GM18505 (cell line): ENCODE measurements at regions not wholly inside any gene's neighbourhood (a gene's known extent, or its start where the extent isn't known, plus 50 kb on each side); places are given as distances from the start of the nearest gene placed in this dataset.

Source experiments
- ATAC-seq: cut with Tn5 transposase; IDR thresholded peaks from one replicate; pipeline ENCODE4 v1.9.1; 2021; ENCODE audit not compliant: unreplicated experiment
- POLR2A ChIP-seq: IDR thresholded peaks from 4 replicates; pipeline ENCODE4 v1.6.1; 2011; ENCODE audit warnings: borderline replicate concordance; ENCODE audit not compliant: insufficient read depth, insufficient read length; ENCODE audit errors: extremely low read depth

DNA sequence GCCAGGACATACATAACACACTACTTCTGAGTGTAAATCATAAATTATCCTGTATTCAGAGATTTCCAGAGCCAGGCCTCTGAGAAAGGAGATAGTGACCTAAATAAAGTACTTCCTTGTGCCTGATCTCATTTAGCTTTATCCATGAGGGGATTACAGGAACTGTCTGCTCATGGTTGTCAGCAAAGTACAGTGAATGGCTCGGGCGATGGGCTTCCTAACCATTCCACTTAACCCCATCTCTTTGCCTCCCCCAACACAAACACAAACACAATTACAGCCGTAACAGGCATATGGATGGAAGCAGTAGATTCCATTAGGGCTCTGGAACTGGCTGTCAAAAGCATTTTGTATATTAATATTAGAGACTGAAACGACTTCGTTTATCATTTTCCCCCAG, 206.7 kb upstream of the CPNE8 start:
- no peak for TF ChIP-seq POLR2A
- no peak for ATAC-seq

DNA sequence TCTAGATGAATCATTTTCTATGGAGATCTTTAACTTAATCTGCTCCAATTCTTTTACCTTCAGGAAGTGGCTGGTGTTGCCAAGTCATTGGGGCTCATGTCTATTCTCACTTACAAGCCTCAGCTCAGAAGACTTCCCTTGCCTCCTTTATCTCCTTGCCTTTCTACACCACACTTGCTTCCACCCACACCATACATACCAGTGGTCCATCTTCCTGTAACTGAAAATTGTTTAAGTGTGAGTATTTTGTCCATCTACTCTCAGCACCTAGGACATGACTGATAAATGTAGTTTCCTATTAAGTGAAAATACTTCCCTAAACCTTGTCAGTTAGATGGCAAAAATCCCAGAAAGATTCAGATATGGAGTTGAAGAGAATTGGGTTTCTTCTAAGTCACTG, 199.7 kb upstream of the CPNE8 start:
- no peak for ATAC-seq
- no peak for TF ChIP-seq POLR2A

DNA sequence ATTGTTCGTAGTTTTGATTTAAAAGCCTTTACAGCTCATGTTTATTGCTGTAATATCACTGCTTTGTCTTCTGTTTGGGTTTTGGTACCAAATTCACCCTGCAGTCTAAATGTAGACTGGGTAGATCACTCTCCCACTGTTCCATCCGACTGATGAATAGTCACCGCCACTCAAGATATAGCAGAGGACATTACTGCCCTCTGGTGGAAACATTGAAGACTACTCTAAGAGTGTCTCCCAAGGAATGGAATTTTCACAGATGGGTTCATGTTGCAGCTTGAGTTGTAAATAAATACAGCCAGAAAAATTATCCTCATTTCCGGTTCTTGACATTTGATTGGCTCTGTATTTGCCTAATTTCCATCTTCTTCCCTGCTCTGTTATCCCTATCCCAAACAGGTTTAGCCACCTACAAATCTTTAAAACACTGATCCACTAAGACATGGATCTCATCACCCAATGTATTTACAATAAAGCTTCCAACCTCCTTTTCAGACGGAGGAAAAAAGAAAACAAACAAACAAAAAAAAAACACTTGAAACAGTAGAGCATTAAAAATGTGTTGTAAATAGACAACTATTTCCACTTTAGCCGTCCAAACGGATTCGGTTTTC, 198.3 kb upstream of the CPNE8 start:
- no peak for TF ChIP-seq POLR2A
- ATAC-seq, result peak; percentile 99

DNA sequence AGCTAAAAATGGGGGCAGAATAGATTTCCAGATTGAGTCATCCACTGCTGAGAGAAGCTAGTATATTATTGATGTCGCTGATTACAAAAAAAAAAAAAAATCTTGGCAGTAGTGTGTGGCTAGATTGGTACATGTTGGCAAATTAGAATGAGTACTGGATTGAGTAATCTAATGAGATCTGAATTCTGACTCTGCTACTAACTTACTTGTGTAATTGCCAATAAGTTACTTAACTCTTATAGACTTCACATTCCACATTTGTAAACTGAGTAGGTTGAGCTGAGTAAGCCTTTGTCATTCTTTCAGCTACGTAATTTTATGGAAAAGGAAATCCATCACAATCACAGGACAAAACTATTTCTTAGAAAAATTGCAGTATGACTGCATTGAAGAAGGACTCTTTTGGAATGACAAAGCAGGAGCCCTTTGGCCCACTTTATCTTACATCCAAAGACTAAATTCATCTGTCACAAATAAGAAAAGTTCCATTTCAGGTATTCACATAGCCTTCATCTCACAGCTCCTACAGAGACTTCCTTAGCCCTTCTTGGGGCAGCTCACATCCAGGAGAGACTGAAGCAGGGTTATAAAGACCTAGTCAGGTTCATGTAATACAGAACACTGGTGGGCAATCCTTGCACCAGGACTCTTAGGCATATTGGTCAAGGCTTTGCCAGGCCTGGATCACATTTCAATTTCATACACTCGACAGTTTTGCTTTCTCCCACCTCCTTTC, 197.3 kb upstream of the CPNE8 start:
- ATAC-seq, result no peak
- no peak for TF ChIP-seq POLR2A

DNA sequence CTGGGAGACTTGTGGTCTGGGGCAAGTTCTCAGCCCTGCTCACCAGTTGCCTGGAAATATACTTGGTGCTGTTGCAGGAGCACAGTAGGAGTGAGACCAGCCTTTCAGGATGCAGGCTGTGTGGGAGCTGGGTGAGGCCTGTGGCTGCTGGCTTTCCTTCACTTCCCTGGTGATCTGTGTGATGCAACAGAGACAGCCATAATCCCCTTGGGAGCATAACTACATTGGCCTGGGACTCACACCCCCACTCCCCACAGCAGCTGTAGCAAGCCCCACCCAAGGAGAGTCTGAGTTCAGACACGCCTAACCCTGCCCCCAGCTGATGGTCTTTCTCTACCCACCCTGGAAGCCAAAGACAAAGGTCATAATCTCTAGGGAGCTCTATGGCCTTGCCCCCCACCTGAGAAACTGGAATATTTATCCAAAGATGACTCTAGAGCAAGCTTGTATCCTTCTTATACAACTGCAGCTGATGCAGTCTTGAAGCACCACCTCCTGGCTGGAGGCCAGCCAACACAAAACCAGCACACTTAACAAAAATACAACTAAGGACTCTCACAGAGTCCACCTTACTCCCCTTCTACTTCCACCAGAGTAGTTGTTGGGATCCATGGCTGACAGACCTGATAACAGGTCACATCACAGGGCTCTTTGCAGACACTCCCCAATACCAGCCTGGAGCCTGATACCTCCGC, 190.4 kb upstream of the CPNE8 start:
- no peak for ATAC-seq
- no peak for TF ChIP-seq POLR2A

DNA sequence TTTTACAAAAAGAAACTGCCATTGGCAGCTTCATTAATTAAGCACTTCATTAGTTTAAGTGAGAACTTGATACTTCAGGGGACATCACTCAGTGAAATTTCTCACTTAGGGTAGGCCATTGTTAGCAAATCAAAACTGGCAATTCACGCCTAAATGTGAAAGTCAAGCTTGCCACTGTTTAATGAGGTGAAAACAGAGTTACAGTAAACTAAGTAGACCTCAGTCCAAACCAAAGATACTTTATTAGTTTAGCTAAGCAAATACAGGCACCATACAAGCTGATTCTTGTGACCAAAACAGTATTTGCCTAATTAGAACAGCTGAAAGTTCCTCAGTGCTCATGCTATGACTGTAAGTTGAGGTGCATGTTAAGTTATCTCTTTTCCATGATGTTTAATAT, 176.5 kb upstream of the CPNE8 start:
- ATAC-seq, result no peak
- TF ChIP-seq POLR2A, result no peak

DNA sequence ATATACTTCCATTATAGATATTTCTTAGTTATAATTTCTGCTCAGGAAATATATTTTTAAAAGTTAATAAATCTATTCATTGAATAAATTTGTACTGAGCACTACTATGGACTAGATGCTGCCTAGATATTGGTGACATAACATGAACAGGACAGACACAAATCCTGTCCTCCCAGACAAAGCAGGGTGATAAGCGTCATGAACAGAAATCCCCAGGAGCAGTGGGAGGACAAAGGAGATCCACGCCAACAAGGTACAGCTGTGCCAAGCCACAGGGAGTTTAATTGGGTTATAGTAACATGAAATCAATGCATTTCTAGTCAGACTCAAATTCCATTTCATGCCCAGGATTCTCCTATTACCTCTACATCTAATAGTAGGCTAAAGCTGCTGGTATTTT, 171.8 kb upstream of the CPNE8 start:
- no peak for ATAC-seq

DNA sequence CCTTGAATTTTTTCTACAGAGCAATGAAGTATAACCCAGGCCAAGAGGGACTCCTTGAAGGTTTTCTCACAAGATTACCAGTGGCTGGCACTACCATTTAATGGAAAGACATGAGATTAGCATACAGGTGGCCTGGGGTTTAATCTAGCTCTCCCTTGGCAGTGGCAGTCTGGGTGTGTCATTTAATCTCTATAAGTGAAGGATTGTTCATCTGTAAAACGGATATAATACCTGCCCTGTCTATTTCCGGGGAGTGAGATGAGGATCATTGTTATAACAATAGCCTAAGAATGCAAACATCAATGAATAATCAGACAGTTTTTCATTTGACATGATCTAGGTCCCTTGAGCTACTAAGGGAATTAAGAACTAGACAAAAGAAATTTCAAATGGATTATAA, 168.7 kb upstream of the CPNE8 start:
- TF ChIP-seq POLR2A, result no peak
- ATAC-seq, result no peak

More for the DNA sequence above, 171.8 kb upstream of the CPNE8 start:
- TF ChIP-seq POLR2A, result no peak

DNA sequence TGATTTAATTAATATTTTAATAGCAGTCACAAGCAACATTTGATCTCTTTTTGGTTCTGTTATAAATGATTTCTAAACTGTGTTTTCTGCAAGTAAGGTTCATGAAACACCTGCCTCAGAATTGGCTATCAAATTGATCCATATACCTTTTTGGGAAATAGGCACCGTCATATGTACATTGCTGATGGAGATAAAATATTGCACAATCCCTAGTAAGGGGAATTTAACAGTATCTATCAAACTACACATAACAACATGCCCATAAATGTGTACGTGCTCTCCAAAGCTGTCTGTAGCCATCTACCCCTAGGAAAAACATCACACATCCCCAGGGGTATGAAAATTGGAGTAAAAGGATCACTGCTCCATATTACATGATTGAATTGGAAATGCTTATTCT, 167.3 kb upstream of the CPNE8 start:
- no peak for TF ChIP-seq POLR2A
- ATAC-seq, result no peak

DNA sequence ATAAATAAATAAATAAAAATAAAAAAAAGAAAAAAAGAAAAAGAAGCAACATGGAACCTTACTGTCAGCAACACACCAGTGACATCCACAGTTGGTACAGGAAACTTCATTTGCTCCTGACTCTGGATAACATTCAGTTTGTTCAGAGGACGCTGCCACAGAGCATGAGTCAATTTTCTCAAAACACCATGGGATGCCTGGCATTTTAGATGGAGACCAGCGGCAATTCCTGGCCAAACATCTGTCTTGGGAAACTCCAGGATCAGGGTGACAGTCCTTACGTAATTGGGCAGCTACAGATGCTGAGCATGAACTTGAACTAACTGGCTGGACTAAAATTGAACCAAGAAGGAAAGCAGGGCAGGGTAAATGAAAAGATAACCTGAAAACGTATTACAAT, 166.2 kb upstream of the CPNE8 start:
- TF ChIP-seq POLR2A, result no peak
- ATAC-seq, result no peak

DNA sequence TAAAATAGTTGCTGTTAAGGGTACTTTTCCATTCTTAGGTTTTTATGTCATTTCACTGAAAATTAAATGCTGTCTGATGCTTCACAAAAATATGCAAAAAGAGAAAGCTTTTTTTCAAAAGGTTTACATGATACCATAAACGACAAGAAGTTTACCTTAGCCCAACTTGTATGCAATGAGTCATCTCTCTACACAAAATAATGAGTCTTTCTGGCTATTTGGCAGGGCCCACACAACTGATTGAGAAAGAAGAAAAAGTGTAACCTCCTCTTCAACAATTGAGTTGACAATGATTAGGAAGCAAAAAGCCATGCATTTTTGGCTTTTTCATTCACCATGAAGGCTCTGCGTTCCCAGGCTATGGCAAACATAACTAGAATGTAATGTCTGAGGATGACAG, 165.4 kb upstream of the CPNE8 start:
- TF ChIP-seq POLR2A, result no peak
- no peak for ATAC-seq

DNA sequence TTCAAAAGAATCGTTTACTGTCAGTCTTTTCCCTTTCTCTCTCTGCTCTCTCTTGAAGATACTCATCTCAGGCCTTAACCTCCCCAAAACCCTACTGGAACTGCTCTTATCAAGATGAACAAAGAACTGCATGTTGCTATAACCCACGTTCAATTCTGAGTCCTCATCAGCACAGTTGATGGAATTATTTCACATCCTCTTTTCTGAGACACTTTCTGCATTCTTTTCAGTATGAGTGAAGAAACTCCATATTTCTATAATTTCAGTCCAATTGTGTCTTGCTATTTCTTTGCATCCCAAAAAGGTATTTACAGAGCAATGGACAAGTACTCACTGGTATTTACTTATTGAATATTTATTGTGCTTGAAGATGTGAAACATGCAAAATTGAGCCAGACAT, 160.1 kb upstream of the CPNE8 start:
- ATAC-seq, result no peak
- no peak for TF ChIP-seq POLR2A

DNA sequence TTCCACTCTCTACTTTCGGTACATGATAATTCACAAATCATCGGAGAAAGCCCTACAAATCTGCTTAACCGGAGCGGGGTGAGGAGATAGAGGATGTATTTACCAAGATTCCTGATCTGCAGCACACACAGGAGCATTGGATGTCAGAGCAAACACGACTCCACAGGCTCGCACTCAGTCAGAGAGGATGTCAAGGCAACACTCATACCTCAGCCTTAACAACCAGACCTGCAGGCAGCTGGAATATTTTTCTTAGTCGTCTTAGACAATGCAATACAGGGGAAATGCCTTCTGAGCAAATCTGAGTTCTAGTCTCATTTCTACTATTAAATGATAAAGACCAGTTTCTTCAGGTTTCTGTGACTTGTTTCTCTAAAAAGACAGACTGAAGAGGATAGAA, 159.3 kb upstream of the CPNE8 start:
- TF ChIP-seq POLR2A, result no peak

More for the DNA sequence above, 159.3 kb upstream of the CPNE8 start:
- ATAC-seq, result no peak
